IMR-90 (cell line): ENCODE measurements at regions not wholly inside any gene's neighbourhood (a gene's known extent, or its start where the extent isn't known, plus 50 kb on each side); places are given as distances from the start of the nearest gene placed in this dataset.
A peak's percentile ranks its signal among the peaks of the same experiment; 100 is the strongest.

ENCODE experiments used
- ATAC-seq: fragments of 200-7000 bp; cut with Tn5 transposase; 2 replicates; pipeline ENCODE4 v1.9.1; 2020; ENCODE audit warnings: low read depth, mild to moderate bottlenecking, moderate library complexity
- BruUV-seq: library from RNA; stranded (reverse); fragments of 400-500 nt; replicated peaks from 2 replicates; lab custom pipeline; 2021; lab: Mats Ljungman, UMichigan
- CTCF ChIA-PET: fragments of 300-600 bp; formaldehyde crosslinking; extraction: SDS; loops from one replicate; lab custom pipeline; 2021; ENCODE audit warnings: antibody characterized with exemption; lab: Yijun Ruan, JAX
- POLR2A ChIA-PET: fragments of 300-600 bp; sonication (Branson Sonifier 250); formaldehyde crosslinking; loops from one replicate; lab custom pipeline; 2022; ENCODE audit warnings: antibody characterized with exemption; ENCODE audit not compliant: unreplicated experiment; lab: Charles Lee
- DNase-seq: peaks from one replicate; pipeline ENCODE4 v3.0.0; 2013
- H2AFZ ChIP-seq: replicated peaks from 2 replicates; pipeline ENCODE3; 2013; ENCODE audit warnings: low read length, mild to moderate bottlenecking; ENCODE audit not compliant: poor library complexity
- H2AK5ac ChIP-seq: 2 replicates; pipeline ENCODE4 v1.6.1; 2013; ENCODE audit warnings: low read depth, low read length, inconsistent platforms
- H2AK9ac ChIP-seq: replicated peaks from 2 replicates; pipeline ENCODE3; 2013; ENCODE audit warnings: mild to moderate bottlenecking, low read depth, low read length, moderate library complexity; ENCODE audit not compliant: poor library complexity
- H2BK120ac ChIP-seq: 2 replicates; pipeline ENCODE4 v1.6.1; 2013; ENCODE audit warnings: low read depth, low read length, inconsistent platforms
- H2BK15ac ChIP-seq: 3 replicates; pipeline ENCODE4 v1.6.1; 2013; ENCODE audit warnings: low read depth, low read length, inconsistent platforms
- H2BK20ac ChIP-seq: 2 replicates; pipeline ENCODE4 v1.6.1; 2013; ENCODE audit warnings: low read depth, mild to moderate bottlenecking, inconsistent platforms, low read length, moderate library complexity
- H2BK5ac ChIP-seq: 2 replicates; pipeline ENCODE4 v1.6.1; 2013; ENCODE audit warnings: mild to moderate bottlenecking, low read depth, low read length, inconsistent platforms; ENCODE audit not compliant: poor library complexity, severe bottlenecking
- H3K14ac ChIP-seq: replicated peaks from 2 replicates; pipeline ENCODE4 v1.6.1; 2013; ENCODE audit warnings: low read depth, low read length, inconsistent platforms
- H3K18ac ChIP-seq: 2 replicates; pipeline ENCODE4 v1.6.1; 2013; ENCODE audit warnings: low read depth, low read length, control low read depth
- H3K23ac ChIP-seq: 2 replicates; pipeline ENCODE4 v1.6.1; 2013; ENCODE audit warnings: low read depth, low read length, inconsistent platforms
- H3K27ac ChIP-seq: 2 replicates; pipeline ENCODE4 v1.5.1; 2013; ENCODE audit warnings: mild to moderate bottlenecking, control low read depth, low read length; ENCODE audit not compliant: insufficient read depth
- H3K27me3 ChIP-seq: 2 replicates; pipeline ENCODE4 v1.6.1; 2013; ENCODE audit warnings: low read length; ENCODE audit not compliant: control insufficient read depth, insufficient read depth
- H3K36me3 ChIP-seq: 2 replicates; pipeline ENCODE4 v1.6.1; 2013; ENCODE audit warnings: low read length, mixed read lengths; ENCODE audit not compliant: control insufficient read depth, insufficient read depth
- H3K4ac ChIP-seq: 2 replicates; pipeline ENCODE4 v1.6.1; 2013; ENCODE audit warnings: low read depth, low read length, inconsistent platforms
- H3K4me1 ChIP-seq: 2 replicates; pipeline ENCODE4 v1.6.1; 2013; ENCODE audit warnings: low read length, mixed read lengths; ENCODE audit not compliant: control insufficient read depth, insufficient read depth
- H3K4me2 ChIP-seq: 2 replicates; pipeline ENCODE4 v1.6.1; 2013; ENCODE audit warnings: low read depth, mild to moderate bottlenecking, control low read depth, low read length, moderate library complexity
- H3K4me3 ChIP-seq: 2 replicates; pipeline ENCODE4 v1.5.1; 2013; ENCODE audit warnings: low read depth, mild to moderate bottlenecking, control low read depth, low read length, moderate library complexity; ENCODE audit not compliant: insufficient read depth
- H3K56ac ChIP-seq: 2 replicates; pipeline ENCODE4 v1.6.1; 2013; ENCODE audit warnings: low read length, inconsistent platforms; ENCODE audit not compliant: insufficient read depth; ENCODE audit errors: extremely low read depth
- H3K79me1 ChIP-seq, 2 experiments: 2 replicates each; pipeline ENCODE4 v1.6.1; 2013; ENCODE audit warnings: low read length in 2 of 2, inconsistent platforms in 1 of 2, low read depth in 1 of 2
- H3K9ac ChIP-seq: 2 replicates; pipeline ENCODE4 v1.6.1; 2013; ENCODE audit warnings: low read depth, low read length, control low read depth
- H3K9me1 ChIP-seq: 2 replicates; pipeline ENCODE4 v1.6.1; 2013; ENCODE audit warnings: low read length, inconsistent platforms; ENCODE audit not compliant: insufficient read depth
- H3K9me3 ChIP-seq: 2 replicates; pipeline ENCODE4 v1.6.1; 2013; ENCODE audit warnings: low read length; ENCODE audit not compliant: control insufficient read depth, insufficient read depth
- H4K20me1 ChIP-seq: 2 replicates; pipeline ENCODE4 v1.6.1; 2013; ENCODE audit warnings: low read length, inconsistent platforms; ENCODE audit not compliant: insufficient read depth
- H4K5ac ChIP-seq: 2 replicates; pipeline ENCODE4 v1.6.1; 2013; ENCODE audit warnings: mild to moderate bottlenecking, low read depth, low read length, control low read depth
- H4K8ac ChIP-seq, 2 experiments: 2 replicates each; pipeline ENCODE4 v1.6.1; 2013; ENCODE audit warnings: low read depth in 2 of 2, low read length in 2 of 2, control low read depth in 1 of 2, inconsistent platforms in 1 of 2
- H4K91ac ChIP-seq: 2 replicates; pipeline ENCODE4 v1.6.1; 2013; ENCODE audit warnings: low read depth, low read length, inconsistent platforms; ENCODE audit not compliant: insufficient read depth
- BHLHE40 ChIP-seq: fragments of 150-350 bp; IDR thresholded peaks from 2 replicates; pipeline ENCODE4 v1.6.1; 2016; ENCODE audit warnings: mild to moderate bottlenecking, low read depth, low read length
- CEBPB ChIP-seq: IDR thresholded peaks from 2 replicates; pipeline ENCODE4 v1.6.1; 2012; ENCODE audit warnings: low read depth, low read length, improper control_type of control experiment
- CHD1 ChIP-seq: IDR thresholded peaks from 2 replicates; pipeline ENCODE4 v1.6.1; 2012; ENCODE audit warnings: low read depth, low read length, improper control_type of control experiment
- ELK1 ChIP-seq: fragments of 150-350 bp; IDR thresholded peaks from 2 replicates; pipeline ENCODE4 v1.6.1; 2016; ENCODE audit warnings: low read depth, mild to moderate bottlenecking, low read length, moderate library complexity, borderline replicate concordance
- MAFK ChIP-seq: IDR thresholded peaks from 2 replicates; pipeline ENCODE4 v1.6.1; 2012; ENCODE audit warnings: low read depth, low read length, improper control_type of control experiment
- MXI1 ChIP-seq: IDR thresholded peaks from 2 replicates; pipeline ENCODE4 v1.6.1; 2012; ENCODE audit warnings: low read depth, mild to moderate bottlenecking, low read length, moderate library complexity, borderline replicate concordance
- NFE2L2 ChIP-seq: fragments of 150-350 bp; IDR thresholded peaks from 2 replicates; pipeline ENCODE4 v1.6.1; 2016; ENCODE audit warnings: low read depth, mild to moderate bottlenecking, low read length
- RAD21 ChIP-seq: IDR thresholded peaks from 2 replicates; pipeline ENCODE4 v1.6.1; 2012; ENCODE audit warnings: low read length, improper control_type of control experiment
- dilution Hi-C: fragments of 300-500 bp; cut with HindIII; formaldehyde crosslinking; loops from one replicate; pipeline ENCODE4 v1.14.3; 2018; ENCODE audit warnings: low sequenced_read_pairs; ENCODE audit not compliant: unreplicated experiment
- in situ Hi-C: fragments of 300-500 bp; cut with MboI; formaldehyde crosslinking; loops from 3 replicates; pipeline ENCODE4 v1.14.3; 2019; ENCODE audit warnings: low sequenced_read_pairs, inconsistent platforms, mixed read lengths
- intact Hi-C: fragments of 100-400 bp; cut with micrococcal nuclease; formaldehyde crosslinking; loops from 2 replicates; pipeline ENCODE4 v1.10.0; 2022
- TF ChIP-seq, protein P1 (sequence below): conservative IDR thresholded peaks from 2 replicates; pipeline ENCODE4 v1.5.1; 2012; ENCODE audit warnings: mild to moderate bottlenecking, low read depth, low read length, improper control_type of control experiment

DNA sequence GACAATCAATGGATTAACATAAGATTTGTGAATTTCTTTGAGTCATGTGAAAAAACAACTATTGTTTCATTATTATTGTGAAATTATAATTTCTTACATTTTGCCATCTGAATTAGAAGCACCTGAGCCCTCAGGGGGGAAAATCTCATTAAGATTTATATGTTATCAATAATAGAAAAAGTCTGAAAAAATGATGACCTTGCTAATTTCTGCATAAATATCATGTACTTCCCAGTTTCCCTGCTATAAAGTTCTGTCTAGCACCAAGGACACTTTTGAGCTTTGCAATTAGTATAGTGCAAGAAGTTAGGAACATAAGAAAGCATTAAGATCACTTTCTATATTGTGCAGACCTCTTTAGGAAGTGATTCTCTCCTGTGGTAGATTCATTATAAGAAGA, 488.3 kb upstream of the TUSC1 start:
- Histone ChIP-seq H2BK120ac (no peak overlapping the region), H3K23ac (no peak overlapping the region), H3K4me3 (no peak overlapping the region), H3K56ac (no peak overlapping the region), H3K18ac (no peak overlapping the region), H3K4ac (no peak overlapping the region), H4K20me1 (no peaks in the 10 kb centered on the region), H3K27ac (no peak overlapping the region), H3K79me1 (no peaks in the 10 kb centered on the region), H2BK5ac (no peak overlapping the region), H2AK5ac (no peak overlapping the region), H3K9ac (no peak overlapping the region), H3K27me3 (no peaks in the 10 kb centered on the region), H4K8ac (no peak overlapping the region), H3K4me1 (peaks cover 4% of the 10 kb centered on the region), H2BK15ac (no peak overlapping the region), H3K4me2 (no peak overlapping the region), H2BK20ac (no peak overlapping the region), H4K5ac (no peak overlapping the region), H3K14ac (no peak overlapping the region), H3K9me1 (no peaks in the 10 kb centered on the region), H3K9me3 (no peaks in the 10 kb centered on the region), H2AK9ac (no peak overlapping the region), H3K36me3 (no peaks in the 10 kb centered on the region), H4K91ac (no peak overlapping the region), H2AFZ (no peak overlapping the region)
- ATAC-seq = no peak
- no peak for DNase-seq
- in situ Hi-C loops (no loop called here), dilution Hi-C loops (no loop called here), intact Hi-C loops (loop anchor here (10.0 kb wide), 3 partner anchors 98 to 202 kb away; no protein-coding TSS in a partner anchor)
- no TSS peak for BruUV-seq
- CTCF ChIA-PET = interaction anchor here (0.6 kb wide), 1 partner anchor 36 kb away, joined by 3 read pairs; no protein-coding TSS in a partner anchor
- TF ChIP-seq, protein P1, sequence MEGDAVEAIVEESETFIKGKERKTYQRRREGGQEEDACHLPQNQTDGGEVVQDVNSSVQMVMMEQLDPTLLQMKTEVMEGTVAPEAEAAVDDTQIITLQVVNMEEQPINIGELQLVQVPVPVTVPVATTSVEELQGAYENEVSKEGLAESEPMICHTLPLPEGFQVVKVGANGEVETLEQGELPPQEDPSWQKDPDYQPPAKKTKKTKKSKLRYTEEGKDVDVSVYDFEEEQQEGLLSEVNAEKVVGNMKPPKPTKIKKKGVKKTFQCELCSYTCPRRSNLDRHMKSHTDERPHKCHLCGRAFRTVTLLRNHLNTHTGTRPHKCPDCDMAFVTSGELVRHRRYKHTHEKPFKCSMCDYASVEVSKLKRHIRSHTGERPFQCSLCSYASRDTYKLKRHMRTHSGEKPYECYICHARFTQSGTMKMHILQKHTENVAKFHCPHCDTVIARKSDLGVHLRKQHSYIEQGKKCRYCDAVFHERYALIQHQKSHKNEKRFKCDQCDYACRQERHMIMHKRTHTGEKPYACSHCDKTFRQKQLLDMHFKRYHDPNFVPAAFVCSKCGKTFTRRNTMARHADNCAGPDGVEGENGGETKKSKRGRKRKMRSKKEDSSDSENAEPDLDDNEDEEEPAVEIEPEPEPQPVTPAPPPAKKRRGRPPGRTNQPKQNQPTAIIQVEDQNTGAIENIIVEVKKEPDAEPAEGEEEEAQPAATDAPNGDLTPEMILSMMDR = no peak
- TF ChIP-seq NFE2L2 = no peak
- TF ChIP-seq BHLHE40 = no peak
- no peak for TF ChIP-seq CEBPB
- TF ChIP-seq CHD1 = no peak
- TF ChIP-seq MAFK = peak; percentile 96
- no peak for TF ChIP-seq MXI1
- TF ChIP-seq RAD21 = no peak
- TF ChIP-seq ELK1 = no peak
- POLR2A ChIA-PET = no interaction called here
